ENCODE measurements at regions not wholly inside any gene's neighbourhood (a gene's known extent, or its start where the extent isn't known, plus 50 kb on each side); places are given as distances from the start of the nearest gene placed in this dataset.

DNA sequence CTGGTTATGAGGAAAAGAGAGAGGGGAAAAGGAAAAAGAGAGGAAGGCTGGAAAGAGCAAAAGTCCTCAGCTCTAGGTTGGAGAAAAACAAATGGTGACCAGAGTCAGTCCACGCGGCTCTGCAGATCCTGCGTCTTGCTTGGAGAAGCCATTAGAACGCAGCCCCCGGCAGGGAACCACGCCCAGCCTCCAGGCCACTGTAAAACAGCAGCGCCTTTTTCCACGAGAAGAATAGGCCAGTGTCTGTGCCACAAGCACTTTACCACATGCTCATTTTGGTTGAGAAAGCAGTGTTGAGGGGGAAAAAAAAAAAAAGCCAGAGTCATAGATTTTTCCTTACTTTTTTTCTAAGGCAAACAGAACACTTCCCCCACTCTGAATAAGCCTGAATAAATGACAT lies 846.9 kb upstream of the ADAMTS5 start:
- Mint-ChIP-seq H3K4me3 (no peak overlapping the region), H3K36me3 (no peaks in the 10 kb centered on the region), H3K9me3 (ENCODE audit: low read depth) (peaks cover 5% of the 10 kb centered on the region), H3K4me1 (no peaks in the 10 kb centered on the region), H3K27me3 (no peaks in the 10 kb centered on the region), H3K27ac (no peak overlapping the region)
- ATAC-seq (no peak), DNase-seq (no peak)
- CTCF ChIA-PET, result no interaction called here

DNA sequence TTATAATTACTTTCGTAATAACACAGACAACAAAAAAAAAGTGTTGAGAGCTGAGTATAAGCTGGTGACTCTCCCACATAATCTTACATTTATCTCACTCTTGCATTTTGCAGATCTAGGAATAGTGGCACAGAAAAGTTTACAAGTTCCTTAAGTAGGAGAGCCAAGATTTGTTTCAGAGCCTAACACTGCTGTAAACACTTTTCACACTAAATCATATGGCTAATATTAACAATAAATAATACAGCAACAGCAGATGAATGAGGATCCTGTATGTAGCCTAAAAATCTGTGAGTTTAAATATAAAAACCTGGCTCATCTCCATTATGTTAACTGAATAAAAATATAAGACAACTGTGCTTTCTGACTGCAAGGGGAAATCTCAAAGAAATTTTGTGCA lies 846.5 kb upstream of the ADAMTS5 start:
- no peaks in the 10 kb centered on the region for H3K36me3 Mint-ChIP-seq
- no peak for DNase-seq
- H3K9me3 Mint-ChIP-seq (ENCODE audit: low read depth), result peaks cover 5% of the 10 kb centered on the region
- no peak overlapping the region for H3K4me3 Mint-ChIP-seq
- CTCF ChIA-PET, result no interaction called here
- H3K27me3 Mint-ChIP-seq, result no peaks in the 10 kb centered on the region
- ATAC-seq, result no peak
- no peak overlapping the region for H3K27ac Mint-ChIP-seq
- no peaks in the 10 kb centered on the region for H3K4me1 Mint-ChIP-seq

DNA sequence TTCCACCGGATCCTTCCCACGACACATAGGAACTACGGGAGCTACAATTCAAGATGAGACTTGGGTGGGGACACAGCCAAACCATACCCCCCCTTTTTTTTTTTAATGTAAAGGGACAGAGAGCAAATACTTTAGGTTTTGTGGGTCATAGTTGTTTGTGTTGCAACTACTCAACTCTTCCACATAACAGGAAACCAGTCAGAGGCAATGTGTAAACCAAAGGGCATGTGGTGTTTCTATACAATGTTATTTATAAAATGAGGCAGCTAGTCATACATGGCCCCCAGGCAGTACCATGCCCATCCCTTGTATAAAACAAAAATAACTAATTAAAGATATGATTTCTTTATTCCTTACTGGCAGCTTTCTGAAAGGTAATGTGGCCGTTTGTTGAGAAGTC lies 845.4 kb upstream of the ADAMTS5 start:
- peaks cover 7% of the 10 kb centered on the region for H3K9me3 Mint-ChIP-seq (ENCODE audit: low read depth)
- ATAC-seq (no peak), DNase-seq (no peak)
- H3K4me3 Mint-ChIP-seq, result no peak overlapping the region
- CTCF ChIA-PET, result no interaction called here
- no peaks in the 10 kb centered on the region for H3K4me1 Mint-ChIP-seq
- H3K27ac Mint-ChIP-seq, result no peak overlapping the region
- H3K36me3 Mint-ChIP-seq, result no peaks in the 10 kb centered on the region
- H3K27me3 Mint-ChIP-seq, result no peaks in the 10 kb centered on the region

DNA sequence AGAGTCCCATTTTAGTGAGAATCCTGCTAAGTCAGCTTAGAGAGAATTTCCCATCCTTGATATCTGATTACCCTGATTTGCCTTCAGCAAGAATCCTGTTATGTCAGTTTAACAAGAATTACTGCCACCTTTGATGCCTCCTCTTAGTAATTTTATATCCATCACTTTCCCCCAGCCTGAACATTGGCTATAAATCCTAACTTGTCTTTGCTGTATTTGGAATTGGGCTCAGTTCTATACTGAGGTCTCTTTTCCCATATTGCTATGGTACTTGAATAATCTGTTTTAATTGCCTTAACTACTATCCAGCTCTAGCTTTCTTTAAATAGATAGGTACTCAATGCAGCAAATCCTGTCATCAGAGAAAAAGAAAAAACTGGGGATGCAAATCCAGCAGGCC lies 842.0 kb upstream of the ADAMTS5 start:
- Mint-ChIP-seq H3K36me3 (no peaks in the 10 kb centered on the region), H3K9me3 (ENCODE audit: low read depth) (peaks cover 3% of the 10 kb centered on the region)

DNA sequence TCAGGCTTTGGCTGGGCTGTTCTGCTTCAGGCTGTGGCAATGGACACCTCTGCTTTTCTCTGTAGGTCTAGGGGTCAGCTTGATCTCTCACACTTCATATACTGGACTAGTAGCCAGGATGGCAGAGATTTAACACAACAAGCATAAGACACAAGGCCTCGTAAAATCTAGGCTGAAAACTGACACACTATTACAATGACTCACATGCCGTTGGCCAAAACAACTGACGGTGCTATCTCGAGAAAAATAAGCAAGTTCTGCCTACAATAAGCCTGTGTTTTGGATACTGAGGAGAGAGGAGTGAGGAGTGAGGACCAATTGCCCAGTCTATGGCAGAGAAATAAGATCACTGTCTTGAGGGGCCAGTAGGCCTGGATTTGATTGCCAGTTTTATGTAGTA lies 840.7 kb upstream of the ADAMTS5 start:
- Mint-ChIP-seq H3K9me3 (ENCODE audit: low read depth) (peaks cover 3% of the 10 kb centered on the region), H3K4me1 (no peaks in the 10 kb centered on the region), H3K36me3 (no peaks in the 10 kb centered on the region), H3K27ac (no peak overlapping the region), H3K27me3 (no peaks in the 10 kb centered on the region), H3K4me3 (no peak overlapping the region)
- DNase-seq (no peak), ATAC-seq (no peak)
- CTCF ChIA-PET, result no interaction called here

More for the DNA sequence above, 842.0 kb upstream of the ADAMTS5 start:
- CTCF ChIA-PET, result no interaction called here
- Mint-ChIP-seq H3K27me3 (no peaks in the 10 kb centered on the region), H3K27ac (no peak overlapping the region), H3K4me3 (no peak overlapping the region), H3K4me1 (no peaks in the 10 kb centered on the region)
- no peak for ATAC-seq
- DNase-seq, result no peak

DNA sequence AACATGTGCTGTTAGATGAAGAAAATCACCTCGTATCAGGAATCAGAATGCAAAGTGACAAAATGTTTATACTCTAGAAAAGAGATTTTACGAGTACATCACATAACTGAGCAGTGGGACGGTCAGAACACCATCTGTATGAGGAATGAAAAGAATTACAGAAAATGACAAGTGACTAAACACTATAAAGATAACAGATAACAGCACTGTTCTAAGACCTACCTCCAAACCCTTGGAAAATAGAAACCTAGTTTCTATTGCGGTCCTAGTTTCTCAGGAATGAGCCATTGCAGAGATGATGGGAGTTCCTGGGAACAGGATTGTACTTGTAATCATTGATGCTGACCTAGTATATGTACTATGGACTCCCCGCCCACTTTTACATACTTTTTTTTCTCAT lies 839.4 kb upstream of the ADAMTS5 start:
- H3K4me3 Mint-ChIP-seq, result no peak overlapping the region
- CTCF ChIA-PET, result no interaction called here
- H3K4me1 Mint-ChIP-seq, result no peaks in the 10 kb centered on the region
- DNase-seq (no peak), ATAC-seq (no peak)
- H3K9me3 Mint-ChIP-seq (ENCODE audit: low read depth), result peaks cover 3% of the 10 kb centered on the region
- no peaks in the 10 kb centered on the region for H3K27me3 Mint-ChIP-seq
- no peak overlapping the region for H3K27ac Mint-ChIP-seq
- H3K36me3 Mint-ChIP-seq, result no peaks in the 10 kb centered on the region

DNA sequence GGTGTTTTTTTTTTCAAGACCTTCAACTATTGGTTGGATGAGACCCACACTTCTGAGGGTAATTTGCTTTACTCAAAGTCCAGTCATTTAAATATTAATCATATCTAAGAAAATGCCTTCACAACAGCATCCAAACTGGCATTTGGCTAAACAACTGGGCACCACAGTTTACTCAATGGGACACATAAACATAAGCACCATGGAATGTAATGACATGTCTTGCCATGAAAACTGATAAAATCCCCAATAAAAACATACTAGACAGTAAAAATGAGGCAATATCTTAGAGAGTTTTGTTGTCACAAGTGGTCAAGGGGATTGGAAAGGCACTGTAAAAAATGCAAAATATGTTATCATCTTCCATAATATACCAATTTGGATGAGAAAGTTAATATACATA lies 838.8 kb upstream of the ADAMTS5 start:
- DNase-seq, result no peak
- no peak overlapping the region for H3K4me3 Mint-ChIP-seq
- CTCF ChIA-PET, result no interaction called here
- H3K36me3 Mint-ChIP-seq, result no peaks in the 10 kb centered on the region
- no peaks in the 10 kb centered on the region for H3K4me1 Mint-ChIP-seq
- H3K27ac Mint-ChIP-seq, result no peak overlapping the region
- H3K9me3 Mint-ChIP-seq (ENCODE audit: low read depth), result peaks cover 3% of the 10 kb centered on the region
- H3K27me3 Mint-ChIP-seq, result no peaks in the 10 kb centered on the region
- ATAC-seq, result no peak

DNA sequence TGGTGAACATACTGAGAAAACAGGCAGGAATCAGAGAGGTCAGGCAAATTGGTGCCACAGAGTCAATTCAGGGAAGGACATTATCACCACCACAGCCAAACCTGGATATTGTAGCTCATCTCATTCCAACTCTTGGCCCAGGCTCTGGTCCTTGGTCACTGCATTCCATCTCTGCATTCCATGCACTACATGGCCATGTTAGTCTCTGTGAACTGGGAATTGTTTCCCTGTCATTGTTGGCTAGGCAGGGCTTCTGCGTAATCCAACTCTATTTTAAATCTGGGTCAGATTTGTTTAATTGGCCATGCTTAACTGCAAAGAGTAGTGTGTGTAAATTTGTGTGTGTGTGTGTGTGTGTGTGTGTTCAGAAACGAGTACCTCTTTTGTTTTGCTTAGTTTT lies 837.6 kb upstream of the ADAMTS5 start:
- no peak overlapping the region for H3K27ac Mint-ChIP-seq
- no peaks in the 10 kb centered on the region for H3K27me3 Mint-ChIP-seq
- no peaks in the 10 kb centered on the region for H3K36me3 Mint-ChIP-seq
- H3K9me3 Mint-ChIP-seq (ENCODE audit: low read depth), result peaks cover 3% of the 10 kb centered on the region
- CTCF ChIA-PET, result no interaction called here
- ATAC-seq (no peak), DNase-seq (no peak)
- no peaks in the 10 kb centered on the region for H3K4me1 Mint-ChIP-seq
- H3K4me3 Mint-ChIP-seq, result no peak overlapping the region

DNA sequence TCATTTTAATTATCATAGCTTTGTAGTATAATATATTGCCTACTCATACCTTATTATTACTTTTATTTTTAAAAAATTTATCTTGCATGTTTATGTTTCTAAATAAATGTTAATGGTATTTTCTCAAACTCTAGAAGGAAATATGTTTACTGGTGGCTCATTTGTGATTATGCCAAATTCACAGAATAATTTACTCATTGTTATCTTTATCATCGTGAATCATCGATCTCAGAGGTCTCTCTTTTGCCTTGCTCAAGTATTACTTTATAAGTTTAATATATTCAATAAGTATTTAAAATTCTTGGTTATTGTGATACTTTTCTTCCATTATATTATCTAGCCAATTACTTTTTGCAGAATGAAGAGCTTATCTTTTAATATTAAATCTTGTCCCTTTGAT lies 836.7 kb upstream of the ADAMTS5 start:
- no peaks in the 10 kb centered on the region for H3K36me3 Mint-ChIP-seq
- H3K9me3 Mint-ChIP-seq (ENCODE audit: low read depth), result peaks cover 3% of the 10 kb centered on the region
- no peaks in the 10 kb centered on the region for H3K27me3 Mint-ChIP-seq
- H3K27ac Mint-ChIP-seq, result no peak overlapping the region
- no peak for DNase-seq
- no peak for ATAC-seq
- CTCF ChIA-PET, result no interaction called here
- no peak overlapping the region for H3K4me3 Mint-ChIP-seq
- H3K4me1 Mint-ChIP-seq, result no peaks in the 10 kb centered on the region

DNA sequence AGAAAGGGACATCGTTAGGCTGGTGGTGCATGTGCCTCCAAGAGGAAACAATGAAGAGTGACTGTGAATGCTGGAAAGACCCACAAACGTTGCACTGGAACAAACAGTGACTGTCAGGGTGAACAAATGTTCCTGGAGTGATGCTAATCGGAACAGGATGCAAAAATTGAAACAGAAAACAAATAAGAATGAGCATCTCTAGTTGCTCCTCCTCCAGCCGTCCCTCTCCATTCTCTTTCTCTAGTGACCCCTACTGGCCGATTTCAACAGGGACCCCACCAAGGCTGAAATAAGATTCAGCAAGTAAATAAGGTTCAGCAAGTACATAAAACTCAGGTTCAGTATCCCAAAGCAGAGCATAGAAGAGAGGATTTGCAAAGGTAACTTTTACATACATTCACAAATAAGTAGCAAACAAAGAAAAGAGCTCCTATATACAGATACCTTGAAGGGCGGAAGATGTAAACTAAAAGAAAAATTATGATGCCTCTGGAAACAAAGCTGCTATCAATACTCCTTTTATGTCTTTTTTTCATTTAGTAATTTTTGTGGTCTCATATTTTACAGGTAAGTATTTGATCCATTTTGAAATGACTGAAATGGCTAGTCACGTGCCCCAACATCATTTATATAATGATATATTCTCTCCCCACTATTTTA lies 836.1 kb upstream of the ADAMTS5 start:
- no peaks in the 10 kb centered on the region for H3K4me1 Mint-ChIP-seq
- CTCF ChIA-PET, result no interaction called here
- no peaks in the 10 kb centered on the region for H3K36me3 Mint-ChIP-seq
- H3K27ac Mint-ChIP-seq, result no peak overlapping the region
- H3K27me3 Mint-ChIP-seq, result no peaks in the 10 kb centered on the region
- H3K9me3 Mint-ChIP-seq (ENCODE audit: low read depth), result peaks cover 3% of the 10 kb centered on the region
- ATAC-seq (no peak), DNase-seq (no peak)
- H3K4me3 Mint-ChIP-seq, result no peak overlapping the region

DNA sequence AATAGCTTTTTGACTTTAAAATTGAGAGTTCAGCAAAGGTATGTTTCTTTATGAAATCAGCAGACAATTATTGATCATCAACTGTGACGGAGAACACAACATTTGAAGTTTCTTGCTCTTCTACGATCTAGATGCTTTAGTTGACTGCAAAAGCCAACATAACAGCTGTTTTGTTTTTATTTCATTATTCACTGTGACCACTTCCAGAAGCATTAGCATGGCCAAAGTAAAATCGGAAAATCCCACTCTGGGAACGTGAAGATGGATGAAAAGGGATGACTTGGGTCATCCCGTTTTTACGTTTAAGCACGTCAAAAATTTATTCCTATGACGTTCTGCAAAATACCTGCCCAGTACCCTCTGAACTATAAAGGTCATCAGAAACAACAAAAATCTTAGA lies 833.0 kb upstream of the ADAMTS5 start:
- ATAC-seq, result no peak
- Mint-ChIP-seq H3K4me1 (no peaks in the 10 kb centered on the region), H3K36me3 (no peaks in the 10 kb centered on the region), H3K27ac (no peak overlapping the region), H3K4me3 (no peak overlapping the region), H3K27me3 (no peaks in the 10 kb centered on the region), H3K9me3 (ENCODE audit: low read depth) (no peaks in the 10 kb centered on the region)
- CTCF ChIA-PET, result no interaction called here
- DNase-seq, result no peak

DNA sequence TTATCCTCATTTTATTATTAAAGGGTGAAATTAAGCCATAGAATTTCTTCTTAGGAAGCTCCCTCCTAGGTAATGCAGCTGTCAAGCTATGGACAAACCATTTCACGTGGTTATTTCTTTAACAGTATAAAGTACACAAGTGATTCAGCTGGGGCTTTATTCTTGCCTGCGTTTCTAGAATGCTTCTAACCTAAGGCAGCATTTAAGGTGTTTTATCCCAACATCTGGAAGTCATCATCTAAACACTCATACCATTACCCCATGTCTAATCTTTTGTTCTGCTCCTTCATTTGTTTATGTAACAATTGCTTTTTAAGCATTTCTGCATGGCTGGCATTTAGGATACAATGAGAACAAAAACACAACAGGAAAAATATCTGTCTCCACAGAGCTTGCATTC lies 829.2 kb upstream of the ADAMTS5 start:
- Mint-ChIP-seq H3K9me3 (ENCODE audit: low read depth) (no peaks in the 10 kb centered on the region), H3K27ac (no peak overlapping the region), H3K4me1 (no peaks in the 10 kb centered on the region), H3K36me3 (no peaks in the 10 kb centered on the region), H3K27me3 (no peaks in the 10 kb centered on the region), H3K4me3 (no peak overlapping the region)
- ATAC-seq, result no peak
- CTCF ChIA-PET, result no interaction called here
- no peak for DNase-seq

DNA sequence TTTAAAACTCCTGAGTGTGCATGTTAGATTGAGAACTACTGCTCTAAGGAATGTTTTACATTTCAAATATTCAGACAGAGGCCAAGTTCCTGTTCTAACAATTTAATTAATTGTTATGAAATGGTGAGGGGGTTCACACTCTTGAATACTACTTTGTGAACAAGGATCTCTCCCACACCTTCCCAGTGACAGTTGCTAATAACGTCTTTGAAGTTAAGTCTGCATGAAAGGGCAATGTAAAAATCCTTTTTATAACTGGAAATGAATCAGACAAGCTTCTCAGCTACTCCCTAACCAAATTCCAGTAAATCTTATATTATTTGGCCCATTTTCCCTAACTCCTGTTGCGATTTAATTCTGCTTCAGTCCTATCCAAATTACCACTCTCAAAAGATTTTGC lies 828.5 kb upstream of the ADAMTS5 start:
- ATAC-seq (no peak), DNase-seq (no peak)
- Mint-ChIP-seq H3K36me3 (no peaks in the 10 kb centered on the region), H3K4me3 (no peak overlapping the region), H3K4me1 (no peaks in the 10 kb centered on the region), H3K27me3 (no peaks in the 10 kb centered on the region), H3K27ac (no peak overlapping the region), H3K9me3 (ENCODE audit: low read depth) (no peaks in the 10 kb centered on the region)
- CTCF ChIA-PET, result no interaction called here

DNA sequence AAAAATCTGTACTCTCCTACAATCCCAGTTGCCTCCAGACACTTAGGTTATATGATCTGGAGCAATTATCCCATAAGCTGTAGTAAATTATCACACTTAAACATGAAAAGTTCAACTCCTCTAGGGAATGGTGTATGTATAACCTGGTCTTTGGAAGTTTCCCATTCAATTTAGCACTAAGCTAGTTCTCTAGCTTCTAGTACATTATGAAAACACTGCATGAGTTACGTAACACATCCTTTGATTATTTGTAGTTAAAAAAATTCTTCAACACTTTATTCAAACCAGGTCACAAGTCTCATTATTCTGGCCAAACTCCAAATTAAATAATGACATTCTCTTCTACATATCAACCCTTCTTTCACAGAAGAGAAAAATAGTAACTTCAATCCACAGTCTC lies 827.0 kb upstream of the ADAMTS5 start:
- Mint-ChIP-seq H3K4me1 (no peaks in the 10 kb centered on the region), H3K27me3 (no peaks in the 10 kb centered on the region), H3K27ac (no peak overlapping the region), H3K36me3 (no peaks in the 10 kb centered on the region), H3K4me3 (no peak overlapping the region), H3K9me3 (ENCODE audit: low read depth) (peaks cover 2% of the 10 kb centered on the region)
- CTCF ChIA-PET, result no interaction called here
- ATAC-seq (no peak), DNase-seq (no peak)

DNA sequence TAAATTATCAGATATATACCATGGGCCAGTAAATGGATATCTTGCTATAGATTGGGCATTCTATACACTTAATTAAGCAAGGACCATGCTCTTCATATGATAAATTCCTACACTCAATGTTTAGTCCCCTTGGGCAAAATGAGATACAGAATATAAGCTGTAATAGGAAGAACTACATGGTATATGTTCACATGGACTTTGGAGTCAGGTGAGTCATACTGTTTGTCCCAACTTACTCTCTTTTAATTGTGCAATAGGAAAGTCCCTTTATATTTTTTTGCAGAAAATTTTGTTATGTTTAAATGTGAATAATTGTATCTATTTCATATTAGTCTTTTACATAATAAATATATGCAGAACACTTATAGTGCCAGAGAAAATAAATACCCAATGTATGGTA lies 820.2 kb upstream of the ADAMTS5 start:
- Mint-ChIP-seq H3K27me3 (no peaks in the 10 kb centered on the region), H3K36me3 (no peaks in the 10 kb centered on the region), H3K27ac (no peak overlapping the region), H3K9me3 (ENCODE audit: low read depth) (peaks cover 9% of the 10 kb centered on the region), H3K4me3 (no peak overlapping the region), H3K4me1 (no peaks in the 10 kb centered on the region)
- CTCF ChIA-PET, result no interaction called here
- no peak for ATAC-seq
- DNase-seq, result no peak

Measured in activated CD8-positive, alpha-beta memory T cell treated with anti-CD3 and anti-CD28 coated beads, Interleukin-2, amount 10 ng/mL, durations not matched to agents 7 days and 5 days (primary cell).